AG09309 (cell line): ENCODE measurements at regions not wholly inside any gene's neighbourhood (a gene's known extent, or its start where the extent isn't known, plus 50 kb on each side); places are given as distances from the start of the nearest gene placed in this dataset.

Source experiments
- DNase-seq: peaks from one replicate; pipeline ENCODE4 v3.0.0-alpha.2; 2010; ENCODE audit warnings: low read depth
- H3K4me3 ChIP-seq: 2 replicates; pipeline ENCODE4 v1.5.1; 2011; ENCODE audit warnings: mild to moderate bottlenecking, low read depth, low read length, moderate library complexity; ENCODE audit not compliant: control insufficient read depth
- CTCF ChIP-seq: IDR thresholded peaks from 2 replicates; pipeline ENCODE4 v1.5.1; 2011; ENCODE audit warnings: mild to moderate bottlenecking, low read depth, low read length, inconsistent platforms; ENCODE audit not compliant: insufficient read depth, control insufficient read depth; ENCODE audit errors: missing control alignments

GRCh38 chr7:145224775-145225174, 388.9 kb upstream of the TPK1 start:
- no peak for DNase-seq
- TF ChIP-seq CTCF = no peak

GRCh38 chr7:145219461-145219860, 383.6 kb upstream of the TPK1 start:
- DNase-seq = no peak
- H3K4me3 ChIP-seq = no peak overlapping the region
- TF ChIP-seq CTCF = no peak

More at GRCh38 chr7:145224775-145225174, 388.9 kb upstream of the TPK1 start:
- H3K4me3 ChIP-seq = no peak overlapping the region

- H3K4me3 ChIP-seq = no peak overlapping the region
- no peak for TF ChIP-seq CTCF
- no peak for DNase-seq
Measured at GRCh38 chr7:145216866-145217265, 381.0 kb upstream of the TPK1 start.

GRCh38 chr7:145212050-145212449, 376.2 kb upstream of the TPK1 start:
- no peak for DNase-seq
- no peak for TF ChIP-seq CTCF
- no peak overlapping the region for H3K4me3 ChIP-seq

GRCh38 chr7:145211211-145211610, 375.4 kb upstream of the TPK1 start:
- TF ChIP-seq CTCF = no peak
- no peak for DNase-seq
- no peak overlapping the region for H3K4me3 ChIP-seq

GRCh38 chr7:145193951-145194350, 358.1 kb upstream of the TPK1 start:
- TF ChIP-seq CTCF = no peak
- no peak for DNase-seq
- no peak overlapping the region for H3K4me3 ChIP-seq

- DNase-seq = no peak
- no peak overlapping the region for H3K4me3 ChIP-seq
- no peak for TF ChIP-seq CTCF
Measured at GRCh38 chr7:145184956-145185355, 349.1 kb upstream of the TPK1 start.
